GM19328 (cell line): ENCODE measurements at regions not wholly inside any gene's neighbourhood (a gene's known extent, or its start where the extent isn't known, plus 50 kb on each side); places are given as distances from the start of the nearest gene placed in this dataset.
"Not testable (repeated sequence)": the region's sequence is repeated elsewhere in the genome, so short reads cannot be mapped to it uniquely, and the experiment has no call there.

Experiments used
- ATAC-seq: cut with Tn5 transposase; IDR thresholded peaks from one replicate; pipeline ENCODE4 v1.9.1; 2021; ENCODE audit warnings: mild to moderate bottlenecking, moderate library complexity; ENCODE audit not compliant: unreplicated experiment

DNA sequence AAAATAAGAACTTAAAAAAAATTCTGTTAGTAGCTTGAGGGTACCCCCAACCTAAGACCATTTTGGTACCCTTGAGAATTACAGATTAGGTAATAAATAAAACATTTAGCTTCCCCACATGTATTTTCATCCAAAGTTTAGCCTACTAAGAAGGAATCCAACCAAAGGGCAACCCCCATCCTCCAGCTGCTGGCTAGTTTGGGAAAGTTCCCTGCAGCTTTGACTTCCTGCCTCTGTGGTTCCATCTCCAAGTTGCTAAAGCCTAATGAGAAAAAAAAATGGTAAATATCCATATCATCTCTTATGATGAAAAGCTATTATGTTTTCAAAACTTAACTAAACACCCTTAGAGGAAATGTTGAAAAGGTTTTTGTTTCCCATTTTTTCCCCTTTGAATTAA is 547.2 kb downstream of the ANKRD7 start:
- no peak for ATAC-seq

DNA sequence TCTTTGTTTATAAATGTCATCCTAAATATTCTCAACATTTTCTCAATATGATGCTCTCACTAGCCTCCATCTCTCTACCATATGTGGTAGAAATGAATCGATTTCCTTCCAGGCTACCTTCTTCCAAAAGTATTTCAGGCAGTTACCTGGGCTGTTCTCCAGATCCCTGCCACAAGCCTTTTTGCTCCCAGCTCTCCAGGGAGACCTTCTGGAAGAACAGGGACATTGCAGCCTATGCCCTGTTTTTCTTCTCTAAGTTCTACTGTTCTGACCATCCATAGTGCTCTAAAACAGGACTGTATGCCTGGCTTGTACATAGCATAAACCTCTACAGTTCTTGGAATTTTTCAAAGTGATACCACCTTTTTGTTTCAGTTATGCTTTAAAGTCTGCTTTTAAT is 552.8 kb downstream of the ANKRD7 start:
- ATAC-seq, result no peak

DNA sequence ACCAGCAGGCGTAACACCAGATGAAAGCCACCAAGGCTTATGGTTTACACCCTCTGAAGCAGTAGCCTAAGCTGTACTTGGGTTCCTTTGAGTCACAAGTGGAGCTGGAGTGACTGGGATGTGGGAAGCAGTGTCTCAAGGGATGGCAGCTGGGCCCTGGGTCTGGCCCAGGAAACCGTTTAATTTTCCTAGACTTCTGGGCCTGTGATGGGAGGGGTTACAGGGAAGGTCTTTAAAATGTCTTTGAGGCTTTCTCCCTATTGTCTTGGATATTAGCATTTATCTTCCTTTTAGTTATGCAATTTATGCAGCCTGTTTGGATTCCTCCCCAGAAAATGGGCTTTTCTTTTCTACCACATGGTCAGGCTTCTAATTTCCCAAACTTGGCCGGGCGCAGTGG is 568.2 kb downstream of the ANKRD7 start:
- no peak for ATAC-seq

DNA sequence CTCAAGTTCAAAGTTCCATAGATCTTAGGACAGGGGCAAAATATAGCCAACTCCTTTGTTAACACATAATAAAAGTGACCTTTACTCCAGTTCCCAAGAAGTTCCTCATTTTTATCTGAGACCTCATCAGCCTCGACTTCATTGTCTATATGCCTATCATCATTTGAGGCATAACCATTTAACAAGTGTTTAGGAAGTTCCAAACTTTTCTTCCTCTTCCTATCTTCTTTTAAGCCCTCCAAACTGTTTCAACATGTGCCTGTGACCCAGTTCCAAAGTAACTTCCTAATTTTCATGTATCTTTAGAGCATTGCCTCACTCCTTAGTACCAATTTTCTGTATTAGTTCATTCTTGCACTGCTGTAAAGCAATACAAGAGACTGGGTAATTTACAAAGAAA is 569.1 kb downstream of the ANKRD7 start:
- no peak for ATAC-seq

DNA sequence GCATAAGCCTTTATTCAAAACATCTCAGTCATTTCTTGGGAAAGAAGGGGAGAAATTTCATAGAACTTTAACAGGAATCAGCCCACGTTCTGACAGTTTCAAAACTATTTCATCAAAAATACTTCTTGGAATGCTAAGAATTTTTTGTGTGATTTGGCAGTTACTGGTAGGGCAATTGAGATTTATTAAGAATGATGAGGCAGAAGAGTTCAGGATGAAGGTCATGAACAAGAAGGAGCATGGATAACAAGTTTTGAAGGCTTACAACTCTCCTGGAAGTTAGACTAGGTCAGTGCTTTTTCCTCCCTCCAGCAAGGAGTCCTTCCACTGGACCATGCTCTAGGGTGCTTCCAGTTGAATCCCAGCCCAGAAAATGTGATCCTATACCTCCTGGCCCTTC is 569.9 kb downstream of the ANKRD7 start:
- no peak for ATAC-seq

DNA sequence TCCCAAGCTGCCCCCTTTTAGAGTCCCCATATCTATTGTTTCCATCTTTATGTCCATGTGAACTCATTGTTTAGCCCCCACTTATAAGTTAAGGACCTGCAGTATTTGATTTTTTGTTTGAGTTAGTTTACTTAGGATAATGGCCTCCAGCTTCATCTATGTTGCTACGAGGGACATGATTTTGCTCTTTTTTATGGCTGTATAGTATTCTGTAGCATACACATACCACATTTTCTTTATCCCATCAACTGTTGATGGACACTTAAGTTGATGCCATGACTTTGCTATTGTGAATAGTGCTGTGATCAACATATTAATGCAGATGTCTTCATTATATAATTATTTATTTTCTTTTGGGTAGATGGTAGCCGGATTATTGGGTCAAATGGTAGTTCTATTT is 576.9 kb downstream of the ANKRD7 start:
- no peak for ATAC-seq

DNA sequence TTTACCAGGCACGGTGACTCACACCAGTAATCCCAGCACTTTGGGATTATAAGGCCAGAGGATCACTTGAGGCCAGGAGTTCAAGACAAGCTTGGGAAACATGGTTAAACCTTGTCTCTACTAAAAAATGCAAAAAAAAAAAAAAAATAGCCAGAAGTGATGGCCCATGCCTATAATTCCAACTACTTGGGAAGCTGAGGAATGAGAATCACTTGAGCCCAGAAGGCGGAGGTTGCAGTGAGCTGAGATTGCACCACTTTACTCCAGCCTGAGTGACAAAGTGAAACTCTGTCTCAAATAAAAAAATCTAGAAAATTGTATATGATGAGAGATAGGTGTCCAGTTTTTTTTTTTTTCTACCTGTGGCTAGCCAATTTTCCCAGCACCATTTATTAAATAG is 578.2 kb downstream of the ANKRD7 start:
- ATAC-seq, result no peak

DNA sequence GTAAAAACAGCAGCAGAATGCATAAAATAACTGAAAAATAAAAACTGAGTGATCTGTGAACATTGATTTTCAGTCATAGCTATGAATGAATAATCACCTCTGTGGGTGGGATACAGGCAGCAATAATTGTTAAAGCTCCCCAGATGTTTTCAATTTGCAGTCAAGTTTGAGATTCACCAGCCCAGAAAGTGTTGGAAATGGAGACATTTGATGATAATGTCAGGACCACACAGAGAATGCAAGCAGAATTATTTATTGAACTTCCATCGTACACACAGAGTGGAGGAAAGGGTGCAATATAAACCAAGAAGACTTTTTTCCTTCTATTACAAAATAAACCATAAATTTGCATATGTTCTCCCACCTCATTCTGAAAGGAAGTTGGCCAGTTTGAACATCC is 601.7 kb downstream of the ANKRD7 start:
- no peak for ATAC-seq

DNA sequence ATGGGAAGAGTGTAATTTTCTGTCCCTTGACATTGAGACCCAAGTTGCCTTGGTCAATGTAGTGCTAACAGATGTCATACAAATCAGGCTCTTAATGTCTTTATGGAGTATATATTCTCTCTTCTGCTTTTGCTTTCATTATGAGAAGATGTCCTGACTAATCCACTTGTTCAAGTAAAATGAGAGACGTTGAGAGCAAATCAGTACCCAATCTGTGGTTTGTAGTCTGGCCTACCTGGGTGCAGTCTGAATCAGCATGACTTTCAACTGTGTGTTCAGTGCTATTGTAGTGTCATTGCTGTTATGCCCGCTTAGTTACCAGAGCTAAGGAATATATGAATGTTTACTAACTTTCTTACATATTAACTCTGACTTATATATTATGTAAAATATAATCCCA is 612.4 kb downstream of the ANKRD7 start:
- peak; percentile 82 for ATAC-seq

DNA sequence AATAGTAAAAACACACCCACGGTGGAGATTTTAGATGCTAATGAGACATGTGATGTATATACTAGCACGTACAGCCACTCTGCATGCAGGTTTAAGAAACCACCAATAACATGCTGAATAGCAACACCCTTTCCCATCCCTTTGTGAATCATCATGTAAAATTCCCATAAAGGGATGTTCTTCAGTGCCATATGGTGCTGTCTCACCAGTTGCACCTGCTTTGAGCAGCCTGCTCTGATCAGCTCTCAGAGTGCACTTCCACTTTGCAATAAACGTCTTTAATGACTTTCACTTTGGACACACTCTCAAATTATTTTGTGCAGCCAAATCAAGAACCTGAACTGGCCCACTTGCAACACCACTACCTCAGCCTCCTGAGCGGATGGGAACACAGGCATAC is 615.0 kb downstream of the ANKRD7 start:
- ATAC-seq, result no peak

DNA sequence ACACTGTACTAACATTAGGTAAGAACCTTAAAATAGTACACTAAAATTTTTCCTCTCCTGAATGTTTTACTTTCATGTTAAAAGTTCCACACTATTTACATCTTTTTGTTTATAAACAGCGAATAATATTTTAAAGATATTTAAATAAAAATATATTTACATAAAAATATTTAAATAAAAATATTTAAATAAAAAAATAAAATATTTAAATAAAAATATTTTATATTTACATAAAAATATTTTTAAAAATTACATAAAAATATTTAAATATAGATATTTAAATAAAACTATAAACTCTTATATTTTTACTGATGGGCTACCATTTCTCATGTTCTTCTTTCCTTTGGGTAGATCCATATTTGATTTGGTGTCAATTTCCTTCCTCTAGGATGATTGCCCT is 619.0 kb downstream of the ANKRD7 start:
- ATAC-seq, result no peak

DNA sequence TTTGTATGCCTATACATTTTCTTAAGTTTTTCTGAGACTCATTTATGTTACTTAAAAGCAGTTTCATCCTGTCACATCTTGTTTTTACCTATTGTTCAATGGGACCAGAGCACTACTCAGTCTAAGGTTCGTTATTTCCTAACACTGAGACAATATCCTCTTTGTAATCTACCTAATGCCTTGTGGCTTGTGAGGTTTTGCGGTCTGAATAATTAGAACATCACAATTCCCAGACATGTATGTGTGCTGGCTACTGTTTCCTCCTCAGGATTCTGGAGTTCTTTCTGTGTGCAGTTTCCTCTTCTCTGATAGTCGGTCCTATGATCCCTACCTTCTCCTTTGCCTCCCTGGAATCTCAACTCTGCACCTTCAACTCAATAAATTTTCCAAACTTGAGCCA is 620.2 kb downstream of the ANKRD7 start:
- ATAC-seq, result no peak

DNA sequence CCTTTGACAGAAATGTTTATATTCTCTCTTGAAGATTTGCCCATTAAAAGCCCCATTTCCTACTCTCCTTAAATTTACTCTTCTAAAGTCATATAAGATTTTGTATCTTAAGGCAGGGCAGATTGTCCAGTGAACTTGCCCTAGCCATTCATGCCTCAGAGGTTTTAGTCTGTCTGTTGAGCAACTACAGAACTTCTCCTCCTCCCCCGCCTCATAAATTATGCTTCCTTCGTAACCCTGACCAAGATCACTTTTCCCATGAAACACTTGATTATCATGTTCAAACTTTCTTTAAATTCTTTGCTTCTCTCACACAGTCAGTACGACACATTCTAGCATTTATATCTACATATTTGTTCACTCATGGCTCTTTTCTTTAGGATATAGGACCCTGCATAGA is 621.3 kb downstream of the ANKRD7 start:
- ATAC-seq, result no peak

DNA sequence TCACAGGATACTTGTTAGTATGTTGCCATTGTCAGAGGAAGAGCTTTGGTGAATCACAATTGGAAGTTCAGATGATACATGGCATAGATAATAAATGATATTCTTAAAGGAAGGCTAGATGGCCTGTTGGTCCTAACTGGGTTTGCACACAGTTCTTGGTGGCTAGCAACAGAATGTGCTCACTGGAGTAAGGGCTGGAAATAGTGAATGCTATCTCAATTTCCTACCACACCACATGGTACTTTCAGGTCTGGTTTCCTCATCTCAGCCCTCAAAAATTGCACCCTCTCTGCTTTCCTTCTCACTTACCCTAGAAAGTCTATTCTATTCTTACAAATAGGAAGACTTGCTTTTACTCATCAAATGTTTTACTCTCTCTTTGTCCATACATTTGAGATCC is 622.5 kb downstream of the ANKRD7 start:
- ATAC-seq, result no peak

DNA sequence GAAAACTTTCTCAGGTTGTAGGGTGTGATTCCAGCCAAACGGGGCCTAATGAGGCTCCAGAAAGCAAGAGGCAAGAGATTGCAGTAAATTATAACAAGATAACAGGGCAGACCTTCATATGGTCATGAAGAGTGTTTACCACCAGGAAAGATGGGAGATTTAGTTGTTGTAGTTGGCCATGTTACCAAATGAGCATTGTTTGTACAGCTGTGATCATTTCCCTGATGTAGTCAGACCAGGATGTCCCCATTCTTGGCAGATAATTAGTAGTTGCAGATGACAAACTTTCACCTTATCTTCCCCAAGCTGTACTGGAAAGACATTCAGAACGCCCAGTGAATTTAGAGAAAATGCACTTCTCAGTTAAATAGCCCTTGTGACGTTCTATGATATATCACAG is 630.8 kb downstream of the ANKRD7 start:
- ATAC-seq, result no peak

DNA sequence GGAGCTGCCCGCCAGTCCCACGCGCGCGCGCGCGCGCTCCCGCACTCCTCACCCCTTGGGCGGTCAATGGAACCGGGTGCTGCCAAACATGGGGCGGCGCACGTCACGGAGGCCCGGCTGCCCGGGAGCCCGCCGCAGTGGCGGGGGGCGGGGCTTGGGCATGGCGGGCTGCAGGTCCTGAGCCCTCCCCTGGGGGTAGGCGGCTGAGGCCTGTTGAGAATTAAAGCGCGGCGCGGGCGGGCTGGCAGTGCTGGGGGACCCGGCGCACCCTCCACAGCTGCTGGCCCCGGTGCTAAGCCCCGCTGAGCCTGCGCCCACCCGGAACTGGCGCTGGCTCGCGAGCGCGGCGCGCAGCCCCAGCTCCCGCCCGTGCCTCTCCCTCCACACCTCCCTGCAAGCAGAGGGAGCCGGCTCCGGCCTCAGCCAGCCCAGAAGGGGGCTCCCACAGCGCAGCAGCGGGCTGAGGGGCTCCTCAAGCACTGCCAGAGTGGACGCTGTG is 634.2 kb downstream of the ANKRD7 start:
- ATAC-seq, result no peak

DNA sequence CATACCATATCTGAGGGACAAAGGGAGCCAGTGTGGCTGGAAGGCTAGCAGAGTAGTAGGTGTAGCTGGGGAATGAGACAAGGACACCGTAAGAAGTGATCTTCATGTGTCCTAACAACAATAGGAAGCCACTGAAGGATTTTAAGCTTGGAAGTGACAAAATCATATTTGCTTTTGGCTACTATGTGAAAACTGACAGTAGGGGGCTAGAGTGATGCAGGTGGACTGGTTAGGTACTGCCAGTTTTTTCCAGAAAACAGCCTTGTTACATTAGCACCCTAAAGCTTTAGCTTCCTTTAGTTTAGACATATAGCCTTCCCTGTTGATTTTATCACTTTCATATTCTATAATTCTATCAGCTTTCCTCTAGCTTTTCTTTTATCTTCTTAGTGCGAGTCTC is 637.1 kb downstream of the ANKRD7 start:
- ATAC-seq, result no peak

DNA sequence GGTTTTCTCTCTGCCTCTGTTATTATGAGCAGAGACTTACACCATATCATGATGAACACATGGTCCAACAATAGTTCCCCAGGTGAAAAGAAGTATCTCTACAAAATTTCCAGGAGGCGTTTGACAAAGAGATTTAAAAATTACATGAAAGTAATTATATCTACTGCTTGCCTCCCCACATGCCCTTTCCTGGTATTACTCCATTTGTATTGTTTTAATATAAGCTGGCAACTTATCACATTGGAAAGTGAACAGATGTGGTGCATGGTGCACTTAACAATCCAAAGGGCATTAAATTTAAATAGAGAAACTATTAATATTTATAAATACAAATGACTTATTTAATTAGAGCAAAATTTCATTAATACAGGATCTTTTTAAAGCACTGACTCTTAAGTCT is 638.2 kb downstream of the ANKRD7 start:
- no peak for ATAC-seq

DNA sequence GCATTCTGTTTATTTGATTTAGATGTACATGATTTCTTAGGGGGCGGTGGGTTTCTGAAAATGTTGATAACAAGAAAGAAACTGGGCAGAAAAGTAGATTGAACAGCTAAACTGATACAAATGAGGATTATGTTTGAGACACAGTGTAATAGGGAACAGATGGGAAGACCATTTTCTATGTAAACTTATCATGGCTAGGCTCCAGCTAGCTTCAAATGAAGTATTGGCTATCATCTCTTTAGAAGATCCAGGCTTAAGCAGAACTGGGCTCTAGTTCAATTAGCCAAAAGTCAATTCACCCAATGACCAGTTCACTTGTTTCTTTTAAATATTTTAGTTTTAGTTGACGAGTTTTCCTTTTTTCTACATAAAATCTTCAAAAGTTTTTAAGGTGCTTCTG is 639.5 kb downstream of the ANKRD7 start:
- ATAC-seq, result no peak

DNA sequence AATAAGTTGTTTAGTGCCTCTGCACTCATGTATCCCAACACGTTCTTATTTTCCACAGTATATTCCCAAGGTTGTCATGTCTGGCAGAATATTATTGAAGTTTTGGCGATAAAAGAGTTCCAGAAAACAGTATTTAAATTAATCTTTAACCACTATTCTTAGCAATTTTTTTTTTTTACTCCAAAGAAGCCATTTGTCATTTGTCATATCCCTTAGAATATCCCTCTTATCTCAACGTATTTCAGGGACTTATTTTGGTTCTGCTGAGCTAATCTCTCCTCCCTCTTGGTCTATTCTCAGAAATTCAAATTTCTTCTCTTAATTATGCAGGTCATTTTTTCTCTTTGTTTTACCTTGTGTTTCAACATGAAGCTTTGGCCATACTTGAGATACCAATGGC is 643.4 kb downstream of the ANKRD7 start:
- ATAC-seq, result no peak

DNA sequence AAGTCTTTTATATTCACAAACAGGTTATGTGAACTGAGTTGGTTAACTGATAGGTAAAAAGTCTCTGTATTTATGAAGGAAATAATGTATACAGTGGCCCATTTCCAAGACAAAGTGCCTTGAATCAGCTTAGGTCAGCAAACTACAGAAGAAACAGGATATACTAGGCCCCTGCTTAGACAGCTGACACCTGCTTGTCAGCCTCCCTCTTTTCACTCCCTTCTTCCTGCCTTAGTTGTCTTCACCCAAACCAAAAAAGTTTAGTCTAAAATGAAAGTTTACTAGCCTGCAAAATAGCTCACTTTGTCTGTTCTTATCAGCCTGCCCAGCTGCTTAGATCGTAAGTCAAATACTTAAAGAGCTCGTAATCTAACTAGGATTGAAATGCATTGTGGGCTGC is 644.6 kb downstream of the ANKRD7 start:
- ATAC-seq, result not testable (repeated sequence)

DNA sequence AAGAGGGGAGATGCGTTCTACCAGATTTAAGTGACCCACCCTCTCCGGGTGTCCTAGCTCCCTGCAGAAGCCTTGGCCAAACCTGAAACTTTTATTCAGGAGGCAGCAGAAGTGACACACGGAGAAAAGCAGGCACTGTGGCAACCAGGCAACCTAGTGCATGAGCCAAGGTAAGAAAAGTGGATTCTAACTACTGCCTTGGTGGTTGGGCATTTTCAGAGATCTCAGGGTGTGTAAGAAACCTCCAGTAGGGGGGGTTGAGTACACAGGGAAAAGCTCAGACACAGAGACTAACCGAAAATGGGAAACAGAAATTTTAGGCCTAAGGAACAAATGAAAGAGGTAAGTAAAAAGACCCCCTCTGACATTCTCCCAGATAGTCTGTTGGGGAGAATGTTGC is 645.7 kb downstream of the ANKRD7 start:
- no peak for ATAC-seq

DNA sequence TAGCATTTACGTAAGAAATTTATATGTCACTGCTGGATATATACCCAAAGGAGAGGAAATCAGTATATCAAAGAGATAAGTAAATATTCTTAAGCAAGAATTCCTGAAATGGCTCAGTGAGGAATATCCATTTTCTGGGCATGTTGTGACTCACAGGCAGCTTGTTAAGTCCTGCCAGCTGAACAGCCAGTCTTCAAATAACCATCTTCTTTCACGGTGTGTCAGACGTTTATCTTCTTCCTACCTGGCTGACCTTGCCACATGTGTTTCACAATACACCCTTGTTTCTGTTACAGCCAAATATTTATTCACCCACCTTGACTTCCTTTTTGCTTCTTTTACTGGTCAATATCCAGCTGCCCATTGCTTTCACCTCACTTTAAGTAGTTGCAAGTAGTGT is 648.1 kb downstream of the ANKRD7 start:
- ATAC-seq, result no peak

DNA sequence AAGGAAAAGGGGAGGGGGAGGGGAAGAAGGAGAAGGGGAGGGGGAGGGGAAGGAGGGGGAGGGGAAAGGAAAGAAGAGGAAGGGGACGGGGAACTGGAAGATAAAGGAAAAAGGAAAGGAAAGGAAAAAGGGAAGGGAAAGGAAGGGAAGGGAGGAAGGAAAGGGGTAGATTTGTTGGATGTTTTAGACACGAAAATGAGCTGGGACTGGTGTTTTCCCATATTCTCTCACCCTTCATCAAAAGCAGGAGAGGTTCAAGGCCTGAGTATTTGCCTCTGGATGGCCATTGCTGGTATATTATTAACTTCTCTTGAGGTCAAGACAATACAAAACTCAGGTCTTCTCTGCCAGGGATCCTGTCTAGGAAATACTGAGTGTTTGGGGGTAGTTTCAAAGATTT is 652.7 kb downstream of the ANKRD7 start:
- no peak for ATAC-seq
